KG1 (cell line): ENCODE measurements at regions not wholly inside any gene's neighbourhood (a gene's known extent, or its start where the extent isn't known, plus 50 kb on each side); places are given as distances from the start of the nearest gene placed in this dataset.
"Not testable (repeated sequence)": the region's sequence is repeated elsewhere in the genome, so short reads cannot be mapped to it uniquely, and the experiment has no call there.

Experiments used
- DNase-seq: peaks from one replicate; lab custom pipeline; 2025; lab: John Stamatoyannopoulos, UW

- no peak for DNase-seq
Measured at GRCh38 chr6:137802408-137803182, 64.5 kb upstream of the TNFAIP3 start.

- DNase-seq, result no peak
Measured at GRCh38 chr6:137804637-137805036, 62.4 kb upstream of the TNFAIP3 start.

GRCh38 chr6:137805622-137806021 lies 61.4 kb upstream of the TNFAIP3 start:
- no peak for DNase-seq

GRCh38 chr6:137806914-137807682 lies 60.0 kb upstream of the TNFAIP3 start:
- DNase-seq, result no peak

GRCh38 chr6:137808191-137808590 lies 58.9 kb upstream of the TNFAIP3 start:
- DNase-seq, result no peak

GRCh38 chr6:137808836-137809315 lies 58.2 kb upstream of the TNFAIP3 start:
- no peak for DNase-seq

- not testable (repeated sequence) for DNase-seq
Measured at GRCh38 chr6:137809895-137810553, 57.0 kb upstream of the TNFAIP3 start.

GRCh38 chr6:137810554-137811120 lies 56.4 kb upstream of the TNFAIP3 start:
- no peak for DNase-seq

- peak; percentile 53 for DNase-seq
Measured at GRCh38 chr6:137811121-137811915, 55.7 kb upstream of the TNFAIP3 start.

GRCh38 chr6:137811916-137812553 lies 55.0 kb upstream of the TNFAIP3 start:
- no peak for DNase-seq

- no peak for DNase-seq
Measured at GRCh38 chr6:137813308-137813970, 53.6 kb upstream of the TNFAIP3 start.

GRCh38 chr6:137814030-137814429 lies 53.0 kb upstream of the TNFAIP3 start:
- DNase-seq, result not testable (repeated sequence)

GRCh38 chr6:137815692-137816091 lies 51.4 kb upstream of the TNFAIP3 start:
- DNase-seq, result no peak

- DNase-seq, result no peak
Measured at GRCh38 chr6:137816133-137816579, 50.9 kb upstream of the TNFAIP3 start.

- DNase-seq, result no peak
Measured at GRCh38 chr6:137816688-137817618, 50.1 kb upstream of the TNFAIP3 start.
